DOHH2 (cell line): ENCODE measurements at regions not wholly inside any gene's neighbourhood (a gene's known extent, or its start where the extent isn't known, plus 50 kb on each side); places are given as distances from the start of the nearest gene placed in this dataset.
"Not testable (repeated sequence)": the region's sequence is repeated elsewhere in the genome, so short reads cannot be mapped to it uniquely, and the experiment has no call there.

Experiments
- H3F3A ChIP-seq: fragments of 200-600 bp; sonication (generic), shearing (Covaris generic); 2 replicates; pipeline ENCODE4 v1.6.0; 2016; ENCODE audit warnings: antibody characterized with exemption, mild to moderate bottlenecking; ENCODE audit not compliant: control insufficient read depth, insufficient read depth
- H3K27ac ChIP-seq: fragments of 200-600 bp; sonication (generic); 2 replicates; pipeline ENCODE4 v1.5.1; 2014; ENCODE audit warnings: low read depth, mild to moderate bottlenecking, low read length, moderate library complexity
- H3K27me3 ChIP-seq: fragments of 200-600 bp; sonication (generic); 2 replicates; pipeline ENCODE4 v1.6.1; 2014; ENCODE audit warnings: mild to moderate bottlenecking, low read length, mixed read lengths; ENCODE audit not compliant: control insufficient read depth
- H3K36me3 ChIP-seq: fragments of 200-600 bp; sonication (generic); 2 replicates; pipeline ENCODE4 v1.6.1; 2014; ENCODE audit warnings: mild to moderate bottlenecking, low read length, moderate library complexity, mixed read lengths; ENCODE audit not compliant: control insufficient read depth
- H3K4me1 ChIP-seq: fragments of 200-600 bp; sonication (generic); 2 replicates; pipeline ENCODE4 v1.6.1; 2014; ENCODE audit warnings: mild to moderate bottlenecking, low read length, mixed read lengths; ENCODE audit not compliant: control insufficient read depth
- H3K4me2 ChIP-seq: fragments of 200-600 bp; sonication (generic); 2 replicates; pipeline ENCODE4 v1.6.0; 2014; ENCODE audit warnings: mild to moderate bottlenecking, low read length, moderate library complexity
- H3K4me3 ChIP-seq: fragments of 200-600 bp; sonication (generic); 2 replicates; pipeline ENCODE4 v1.5.1; 2014; ENCODE audit warnings: mild to moderate bottlenecking, low read length, mixed read lengths
- H3K79me2 ChIP-seq: fragments of 200-600 bp; sonication (generic); 2 replicates; pipeline ENCODE4 v1.6.1; 2014; ENCODE audit warnings: mild to moderate bottlenecking, low read length, mixed read lengths; ENCODE audit not compliant: control insufficient read depth
- H3K9me2 ChIP-seq: fragments of 200-600 bp; sonication (generic); replicated peaks from 2 replicates; pipeline ENCODE4 v1.6.1; 2014; ENCODE audit warnings: mild to moderate bottlenecking, low read length, mixed read lengths; ENCODE audit not compliant: control insufficient read depth
- H3K9me3 ChIP-seq: fragments of 200-600 bp; sonication (generic); 2 replicates; pipeline ENCODE4 v1.6.1; 2014; ENCODE audit warnings: antibody characterized with exemption, low read length, mixed read lengths; ENCODE audit not compliant: control insufficient read depth, insufficient read depth
- H4K20me1 ChIP-seq: fragments of 200-600 bp; sonication (generic); 2 replicates; pipeline ENCODE4 v1.6.0; 2014; ENCODE audit warnings: low read depth, mild to moderate bottlenecking, antibody characterized with exemption, low read length, moderate library complexity; ENCODE audit not compliant: control insufficient read depth, insufficient read depth
- EZH2phosphoT487 ChIP-seq: fragments of 200-600 bp; sonication (generic); IDR thresholded peaks from 2 replicates; pipeline ENCODE4 v1.6.1; 2017; ENCODE audit warnings: borderline replicate concordance, mild to moderate bottlenecking, antibody characterized with exemption, low read length, moderate library complexity, mixed read lengths
- TF ChIP-seq, protein P1 (sequence below): fragments of 200-600 bp; sonication (generic); IDR thresholded peaks from one replicate; pipeline ENCODE4 v1.5.1; 2014; ENCODE audit warnings: antibody characterized with exemption, mild to moderate bottlenecking, low read depth, low read length; ENCODE audit not compliant: poor library complexity, severe bottlenecking

DNA sequence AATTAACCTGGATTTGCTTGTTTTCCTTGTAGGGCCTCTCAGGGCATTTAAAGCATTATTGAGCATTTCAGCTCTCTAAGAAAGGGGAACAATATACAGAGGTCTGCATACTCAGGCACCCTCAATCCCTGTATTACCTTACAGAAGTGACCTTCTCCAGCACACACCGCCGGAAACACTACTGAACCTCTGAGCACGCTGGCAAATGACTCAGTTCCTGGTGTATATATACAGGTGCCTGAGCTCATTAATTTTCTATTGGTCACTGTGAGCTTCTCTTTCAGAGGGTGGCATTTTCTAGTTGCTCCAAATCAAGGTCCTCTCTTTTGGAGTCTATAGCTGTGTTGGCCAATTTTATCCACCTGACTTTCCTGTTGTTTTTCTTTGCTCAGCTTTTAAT, 85.2 kb upstream of the COPS8 start:
- H3K27ac ChIP-seq, result no peak overlapping the region
- H3F3A ChIP-seq, result no peaks in the 10 kb centered on the region
- H3K4me2 ChIP-seq, result no peak overlapping the region
- no peaks in the 10 kb centered on the region for H4K20me1 ChIP-seq
- H3K79me2 ChIP-seq, result no peaks in the 10 kb centered on the region
- no peak for TF ChIP-seq EZH2phosphoT487
- TF ChIP-seq, protein P1, sequence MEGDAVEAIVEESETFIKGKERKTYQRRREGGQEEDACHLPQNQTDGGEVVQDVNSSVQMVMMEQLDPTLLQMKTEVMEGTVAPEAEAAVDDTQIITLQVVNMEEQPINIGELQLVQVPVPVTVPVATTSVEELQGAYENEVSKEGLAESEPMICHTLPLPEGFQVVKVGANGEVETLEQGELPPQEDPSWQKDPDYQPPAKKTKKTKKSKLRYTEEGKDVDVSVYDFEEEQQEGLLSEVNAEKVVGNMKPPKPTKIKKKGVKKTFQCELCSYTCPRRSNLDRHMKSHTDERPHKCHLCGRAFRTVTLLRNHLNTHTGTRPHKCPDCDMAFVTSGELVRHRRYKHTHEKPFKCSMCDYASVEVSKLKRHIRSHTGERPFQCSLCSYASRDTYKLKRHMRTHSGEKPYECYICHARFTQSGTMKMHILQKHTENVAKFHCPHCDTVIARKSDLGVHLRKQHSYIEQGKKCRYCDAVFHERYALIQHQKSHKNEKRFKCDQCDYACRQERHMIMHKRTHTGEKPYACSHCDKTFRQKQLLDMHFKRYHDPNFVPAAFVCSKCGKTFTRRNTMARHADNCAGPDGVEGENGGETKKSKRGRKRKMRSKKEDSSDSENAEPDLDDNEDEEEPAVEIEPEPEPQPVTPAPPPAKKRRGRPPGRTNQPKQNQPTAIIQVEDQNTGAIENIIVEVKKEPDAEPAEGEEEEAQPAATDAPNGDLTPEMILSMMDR, result no peak
- 0 out of 2 replicates have a peak, but pooled peaks cover 3% of the 10 kb centered on the region for H3K27me3 ChIP-seq
- H3K9me3 ChIP-seq, result no peaks in the 10 kb centered on the region
- H3K4me1 ChIP-seq, result peaks cover 5% of the 10 kb centered on the region; the same call in 1 of the 2 replicates
- no peaks in the 10 kb centered on the region for H3K36me3 ChIP-seq
- H3K4me3 ChIP-seq, result no peak overlapping the region
- no peaks in the 10 kb centered on the region for H3K9me2 ChIP-seq

DNA sequence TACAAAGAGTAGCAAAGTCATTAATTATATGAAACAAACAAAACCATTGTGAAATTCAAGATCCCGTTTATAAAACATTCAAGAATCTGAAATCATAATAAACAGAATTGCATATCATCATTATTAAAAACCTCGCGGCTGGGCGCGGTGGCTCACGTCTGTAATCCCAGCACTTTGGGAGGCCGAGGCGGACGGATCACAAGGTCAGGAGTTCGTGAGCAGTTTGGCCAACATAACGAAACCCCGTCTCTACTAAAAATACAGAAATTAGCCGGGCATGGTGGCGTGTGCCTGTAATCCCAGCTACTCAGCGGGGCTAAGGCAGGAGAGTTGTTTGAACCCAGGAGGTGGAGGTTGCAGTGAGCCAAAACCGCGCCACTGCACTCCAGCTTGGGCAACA, 80.3 kb upstream of the COPS8 start:
- H3K27ac ChIP-seq, H4K20me1 ChIP-seq, H3K4me2 ChIP-seq, H3K9me3 ChIP-seq, H3K4me3 ChIP-seq, H3K36me3 ChIP-seq, H3K4me1 ChIP-seq, H3K9me2 ChIP-seq, H3K79me2 ChIP-seq, H3F3A ChIP-seq, H3K27me3 ChIP-seq: not testable (repeated sequence)

DNA sequence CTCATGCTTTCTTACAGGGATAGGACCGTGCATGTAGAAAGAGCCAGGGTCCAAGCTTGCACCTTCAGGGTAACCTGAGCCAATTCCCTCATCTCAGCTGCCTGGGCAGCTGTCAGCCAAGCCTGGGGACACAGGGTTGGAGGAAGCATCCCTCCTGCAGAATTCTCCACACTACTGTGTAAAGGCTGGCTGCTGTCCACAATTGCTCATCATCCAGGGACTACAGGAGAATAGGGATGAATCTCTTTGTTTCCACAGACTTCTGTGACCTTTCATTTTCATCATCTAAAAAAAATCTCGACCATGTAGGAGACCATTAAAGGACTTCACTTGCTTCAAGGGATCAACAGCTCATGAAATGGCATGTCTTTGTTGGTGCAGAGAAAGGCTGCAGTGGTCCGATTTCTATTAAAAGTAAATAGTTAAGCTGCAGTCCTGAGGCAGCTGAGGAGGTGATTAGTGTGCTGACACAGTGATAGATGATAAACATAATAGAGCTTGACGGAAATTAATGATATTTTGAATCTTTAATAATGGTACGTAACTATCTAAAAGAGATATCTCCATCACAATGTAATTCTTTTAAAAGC, 74.4 kb upstream of the COPS8 start:
- Histone ChIP-seq H3F3A (no peaks in the 10 kb centered on the region), H3K79me2 (no peaks in the 10 kb centered on the region), H3K4me1 (no peaks in the 10 kb centered on the region), H3K27me3 (peaks cover 3% of the 10 kb centered on the region; the same call in 1 of the 2 replicates), H3K4me2 (no peak overlapping the region), H3K36me3 (no peaks in the 10 kb centered on the region), H3K9me3 (no peaks in the 10 kb centered on the region), H3K9me2 (no peaks in the 10 kb centered on the region), H3K4me3 (no peak overlapping the region), H4K20me1 (no peaks in the 10 kb centered on the region), H3K27ac (no peak overlapping the region)
- TF ChIP-seq EZH2phosphoT487, result no peak
- TF ChIP-seq, protein P1, result no peak

DNA sequence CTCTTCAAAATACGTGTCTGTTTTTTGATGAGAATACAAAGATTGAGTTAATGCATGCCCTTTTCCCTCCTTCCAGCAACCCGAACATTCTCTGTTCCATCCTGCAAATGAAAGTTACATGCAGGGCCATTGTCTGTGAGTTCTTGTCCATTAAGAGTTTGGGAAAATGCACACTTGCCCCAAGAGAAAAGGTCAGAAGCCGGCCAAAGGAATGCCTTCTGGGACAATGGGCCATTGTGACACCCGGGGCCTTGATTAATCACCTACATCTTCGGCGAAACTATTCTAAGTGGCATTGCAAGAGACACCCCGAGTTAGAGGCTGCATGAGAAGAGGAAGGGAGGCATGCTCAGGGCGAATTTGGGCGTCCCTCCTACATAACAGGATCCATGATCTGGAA, 73.7 kb upstream of the COPS8 start:
- Histone ChIP-seq H3K36me3 (no peaks in the 10 kb centered on the region), H3K27me3 (peaks cover 3% of the 10 kb centered on the region; the same call in 1 of the 2 replicates), H3K27ac (no peak overlapping the region), H3K9me3 (no peaks in the 10 kb centered on the region), H3K4me2 (no peak overlapping the region), H3K4me1 (no peaks in the 10 kb centered on the region), H3K9me2 (no peaks in the 10 kb centered on the region), H3K79me2 (no peaks in the 10 kb centered on the region), H4K20me1 (no peaks in the 10 kb centered on the region), H3K4me3 (no peak overlapping the region), H3F3A (no peaks in the 10 kb centered on the region)
- TF ChIP-seq, protein P1, result no peak
- no peak for TF ChIP-seq EZH2phosphoT487
